ENCODE measurements at regions not wholly inside any gene's neighbourhood (a gene's known extent, or its start where the extent isn't known, plus 50 kb on each side); places are given as distances from the start of the nearest gene placed in this dataset.
A peak's percentile ranks its signal among the peaks of the same experiment; 100 is the strongest.

GRCh38 chr13:56134524-56134923 is 1006.2 kb upstream of the PRR20A start:
- ChIA-PET CTCF (no interaction called here), POLR2A (no interaction called here)
- Mint-ChIP-seq H3K9me3 (peaks cover 21% of the 10 kb centered on the region), H3K4me1 (no peaks in the 10 kb centered on the region), H3K36me3 (peaks cover 15% of the 10 kb centered on the region), H3K27me3 (ENCODE audit: low read depth) (no peaks in the 10 kb centered on the region), H3K4me3 (no peak overlapping the region), H3K27ac (no peak overlapping the region)
- ATAC-seq (no peak), DNase-seq (ENCODE audit: low spot score) (no peak)
- TF ChIP-seq TEAD4 (CRISPR knock-in tag; IDR thresholded peaks at IDR 0.05), result no peak

DNA sequence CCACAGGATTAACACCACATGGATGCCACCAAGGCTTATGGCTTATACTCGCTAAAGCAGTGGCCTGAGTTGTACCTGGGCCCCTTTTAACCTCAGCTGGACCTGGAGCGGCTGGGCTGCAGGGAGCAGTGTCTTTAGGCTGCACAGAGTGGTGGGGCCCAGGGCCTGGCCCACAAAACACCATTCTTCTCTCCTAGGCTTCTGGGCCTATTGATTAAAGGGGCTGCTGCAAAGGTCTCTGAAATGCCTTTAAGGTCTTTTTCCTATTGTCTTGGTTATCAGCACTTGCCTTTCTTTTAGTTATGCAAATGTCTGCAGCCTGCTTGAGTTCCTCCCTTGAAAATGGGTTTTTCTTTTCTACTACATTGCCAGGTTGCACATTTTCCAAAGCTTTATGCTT is 973.9 kb upstream of the PRR20A start:
- peak overlapping the region; percentile 95 for H3K27ac Mint-ChIP-seq
- ATAC-seq, result peak; percentile 99
- peaks cover 16% of the 10 kb centered on the region for H3K36me3 Mint-ChIP-seq
- H3K4me3 Mint-ChIP-seq, result no peak overlapping the region
- no peaks in the 10 kb centered on the region for H3K27me3 Mint-ChIP-seq (ENCODE audit: low read depth)
- POLR2A ChIA-PET, result no interaction called here
- H3K4me1 Mint-ChIP-seq, result peaks cover 32% of the 10 kb centered on the region
- TF ChIP-seq TEAD1 (CRISPR knock-in tag; IDR thresholded peaks at IDR 0.05) (0 out of 2 replicates have a peak, but pooled peaks have one; percentile 39), SP1 (CRISPR knock-in tag; conservative IDR thresholded peaks at IDR 0.05) (0 out of 2 replicates have a peak, but pooled peaks have one; percentile 15)
- TF ChIP-seq, protein P1, sequence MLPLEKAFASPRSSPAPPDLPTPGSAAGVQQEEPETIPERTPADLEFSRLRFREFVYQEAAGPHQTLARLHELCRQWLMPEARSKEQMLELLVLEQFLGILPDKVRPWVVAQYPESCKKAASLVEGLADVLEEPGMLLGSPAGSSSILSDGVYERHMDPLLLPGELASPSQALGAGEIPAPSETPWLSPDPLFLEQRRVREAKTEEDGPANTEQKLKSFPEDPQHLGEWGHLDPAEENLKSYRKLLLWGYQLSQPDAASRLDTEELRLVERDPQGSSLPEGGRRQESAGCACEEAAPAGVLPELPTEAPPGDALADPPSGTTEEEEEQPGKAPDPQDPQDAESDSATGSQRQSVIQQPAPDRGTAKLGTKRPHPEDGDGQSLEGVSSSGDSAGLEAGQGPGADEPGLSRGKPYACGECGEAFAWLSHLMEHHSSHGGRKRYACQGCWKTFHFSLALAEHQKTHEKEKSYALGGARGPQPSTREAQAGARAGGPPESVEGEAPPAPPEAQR (CRISPR knock-in tag; IDR thresholded peaks at IDR 0.05), result 0 out of 2 replicates have a peak, but pooled peaks have one; percentile 15
- TF ChIP-seq, protein P2, sequence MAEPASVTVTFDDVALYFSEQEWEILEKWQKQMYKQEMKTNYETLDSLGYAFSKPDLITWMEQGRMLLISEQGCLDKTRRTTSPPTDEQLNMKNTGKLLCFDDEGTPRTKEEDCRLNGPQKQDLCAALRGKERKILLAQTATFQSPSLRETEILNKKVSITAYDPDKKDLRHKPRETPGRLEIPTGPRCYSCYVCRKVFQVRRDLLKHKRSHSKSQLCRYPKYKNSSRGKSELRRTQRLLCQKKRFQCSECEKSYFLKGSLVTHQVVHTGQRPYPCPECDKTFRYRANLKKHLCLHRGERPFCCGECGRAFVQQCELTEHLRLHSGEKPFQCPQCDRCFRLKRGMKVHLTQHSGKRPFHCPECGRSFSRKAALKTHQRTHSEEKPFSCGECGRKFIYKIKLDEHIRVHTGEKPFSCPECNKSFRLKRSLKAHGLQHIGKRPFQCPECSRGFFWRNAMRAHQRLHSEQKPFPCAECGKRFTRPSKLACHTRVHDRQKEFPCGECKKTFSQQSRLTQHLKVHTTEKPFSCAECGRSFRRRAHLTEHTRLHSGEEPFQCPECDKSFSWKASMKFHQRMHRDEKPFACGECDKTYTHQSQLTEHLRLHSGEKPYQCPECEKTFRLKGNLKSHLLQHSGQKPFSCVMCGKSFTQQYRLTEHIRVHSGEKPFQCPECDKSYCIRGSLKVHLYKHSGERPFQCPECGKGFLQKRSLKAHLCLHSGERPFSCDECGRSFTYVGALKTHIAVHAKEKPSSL (CRISPR knock-in tag; conservative IDR thresholded peaks at IDR 0.05), result no peak
- peak; percentile 26 for DNase-seq (ENCODE audit: low spot score)
- peaks cover 23% of the 10 kb centered on the region for H3K9me3 Mint-ChIP-seq
- CTCF ChIA-PET, result no interaction called here

DNA sequence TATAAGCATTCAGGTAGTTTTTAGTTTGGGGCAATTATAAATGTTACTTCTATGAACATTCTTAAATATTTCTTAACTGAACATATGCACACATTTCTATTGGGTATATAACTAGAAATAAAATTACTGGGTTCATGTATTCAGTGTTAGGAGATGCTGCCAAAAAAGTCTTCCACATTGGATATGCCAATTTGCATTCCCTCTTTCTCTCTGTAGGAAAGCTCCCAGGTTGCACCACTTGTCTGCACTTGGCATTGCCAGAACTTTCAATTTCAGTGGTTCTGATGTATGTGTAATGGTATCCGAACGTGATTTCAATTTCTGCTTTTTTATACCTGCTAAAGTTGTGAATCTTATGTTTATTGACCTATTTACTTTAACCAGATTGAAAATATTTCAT is 972.1 kb upstream of the PRR20A start:
- DNase-seq (ENCODE audit: low spot score) (no peak), ATAC-seq (no peak)
- ChIA-PET CTCF (no interaction called here), POLR2A (no interaction called here)
- TF ChIP-seq ZNF532 (CRISPR knock-in tag; IDR thresholded peaks at IDR 0.05; ENCODE audit: borderline replicate concordance) (no peak), NFE2L1 (CRISPR knock-in tag; IDR thresholded peaks at IDR 0.05) (no peak), ATF2 (CRISPR knock-in tag; IDR thresholded peaks at IDR 0.05; ENCODE audit: borderline replicate concordance, low read depth) (no peak), ZNF121 (CRISPR knock-in tag; IDR thresholded peaks at IDR 0.05) (no peak), MYBL2 (CRISPR knock-in tag; IDR thresholded peaks at IDR 0.05) (no peak), JUN (CRISPR knock-in tag; IDR thresholded peaks at IDR 0.05) (no peak), PREB (CRISPR knock-in tag; IDR thresholded peaks at IDR 0.05; ENCODE audit: borderline replicate concordance) (no peak)
- TF ChIP-seq, protein P3, sequence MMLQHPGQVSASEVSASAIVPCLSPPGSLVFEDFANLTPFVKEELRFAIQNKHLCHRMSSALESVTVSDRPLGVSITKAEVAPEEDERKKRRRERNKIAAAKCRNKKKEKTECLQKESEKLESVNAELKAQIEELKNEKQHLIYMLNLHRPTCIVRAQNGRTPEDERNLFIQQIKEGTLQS (CRISPR knock-in tag; conservative IDR thresholded peaks at IDR 0.05), result no peak
- Mint-ChIP-seq H3K4me1 (peaks cover 32% of the 10 kb centered on the region), H3K36me3 (peaks cover 16% of the 10 kb centered on the region), H3K9me3 (peaks cover 19% of the 10 kb centered on the region), H3K27me3 (ENCODE audit: low read depth) (no peaks in the 10 kb centered on the region), H3K4me3 (no peak overlapping the region), H3K27ac (peak overlapping the region; percentile 63; the same call in 1 of the 2 replicates)
